Endothelial cell of umbilical vein (primary cell): ENCODE measurements at regions not wholly inside any gene's neighbourhood (a gene's known extent, or its start where the extent isn't known, plus 50 kb on each side); places are given as distances from the start of the nearest gene placed in this dataset.

ENCODE experiments used
- BruUV-seq: library from RNA; stranded (reverse); fragments of 400-500 nt; replicated peaks from 2 replicates; lab custom pipeline; 2021; lab: Mats Ljungman, UMichigan
- CTCF ChIA-PET: fragments of 300-600, 350-600 bp; sonication (Branson Sonifier 250); formaldehyde crosslinking; loops from one replicate; lab custom pipeline; 2021; ENCODE audit warnings: antibody characterized with exemption, inconsistent platforms; lab: Charles Lee
- POLR2A ChIA-PET: fragments of 300-600, 350-600 bp; sonication (Branson Sonifier 250); formaldehyde crosslinking; loops from one replicate; lab custom pipeline; 2021; ENCODE audit warnings: antibody characterized with exemption, inconsistent platforms; lab: Charles Lee
- DNase-seq: peaks from one replicate; pipeline ENCODE4 v3.0.0-alpha.2; 2011; ENCODE audit warnings: low read depth, low spot score
- FAIRE-seq: peaks from 2 replicates; lab custom pipeline; 2011; peaks lifted over from hg19 to GRCh38; lab: Jason Lieb, UNC
- H2AFZ ChIP-seq: 2 replicates; pipeline ENCODE4 v1.6.0; 2012; ENCODE audit warnings: low read depth, low read length, control low read depth, inconsistent platforms
- H3K27ac ChIP-seq: 2 replicates; pipeline ENCODE4 v1.5.1; 2011; ENCODE audit warnings: low read depth, mild to moderate bottlenecking, control low read depth, low read length, moderate library complexity; ENCODE audit not compliant: insufficient read depth
- H3K27me3 ChIP-seq, 2 experiments: 2 replicates each; pipeline versions ENCODE4 v1.6.0 to v1.6.1; 2011; ENCODE audit warnings: low read length in 2 of 2, mixed read lengths in 1 of 2; ENCODE audit not compliant: control insufficient read depth in 2 of 2, insufficient read depth in 2 of 2
- H3K36me3 ChIP-seq, 2 experiments: 2 replicates in 1 of 2; 3 replicates in 1 of 2; pipeline ENCODE4 v1.5.1; 2011; ENCODE audit warnings: low read length in 2 of 2, mild to moderate bottlenecking in 1 of 2, moderate library complexity in 1 of 2; ENCODE audit not compliant: control insufficient read depth in 2 of 2, insufficient read depth in 2 of 2; ENCODE audit errors: extremely low read depth in 1 of 2
- H3K4me1 ChIP-seq: 3 replicates; pipeline ENCODE4 v1.5.1; 2011; ENCODE audit warnings: mild to moderate bottlenecking, low read length; ENCODE audit not compliant: control insufficient read depth, insufficient read depth; ENCODE audit errors: extremely low read depth
- H3K4me2 ChIP-seq: 2 replicates; pipeline ENCODE4 v1.6.1; 2011; ENCODE audit warnings: low read length, control low read depth, mixed read lengths; ENCODE audit not compliant: insufficient read depth
- H3K4me3 ChIP-seq, 3 experiments: fragments of 200-600 bp in 1 of 3; sonication (generic), shearing (Covaris generic) in 1 of 3; replicated peaks in 1 of 3; 2 replicates each; pipeline ENCODE4 v1.5.1; 2011 to 2016; ENCODE audit warnings: control low read depth in 3 of 3, low read length in 3 of 3, mild to moderate bottlenecking in 2 of 3, inconsistent platforms in 1 of 3, low read depth in 1 of 3, moderate library complexity in 1 of 3; ENCODE audit not compliant: insufficient read depth in 1 of 3
- H3K79me2 ChIP-seq: 2 replicates; pipeline ENCODE4 v1.6.0; 2012; ENCODE audit warnings: low read length, inconsistent platforms; ENCODE audit not compliant: control insufficient read depth, insufficient read depth
- H3K9ac ChIP-seq: replicated peaks from 2 replicates; pipeline ENCODE3; 2011; ENCODE audit warnings: low read length, control low read depth; ENCODE audit not compliant: insufficient read depth; ENCODE audit errors: extremely low read depth
- H3K9me1 ChIP-seq: replicated peaks from 3 replicates; pipeline ENCODE4 v1.6.0; 2011; ENCODE audit warnings: mild to moderate bottlenecking, low read length; ENCODE audit not compliant: control insufficient read depth, insufficient read depth; ENCODE audit errors: extremely low read depth
- H3K9me3 ChIP-seq: replicated peaks from 2 replicates; pipeline ENCODE4 v1.5.1; 2012; ENCODE audit warnings: low read length, inconsistent platforms; ENCODE audit not compliant: control insufficient read depth, insufficient read depth
- H4K20me1 ChIP-seq: replicated peaks from 2 replicates; pipeline ENCODE3; 2011; ENCODE audit warnings: mild to moderate bottlenecking, low read length; ENCODE audit not compliant: control insufficient read depth, insufficient read depth; ENCODE audit errors: extremely low read depth
- EZH2 ChIP-seq: IDR thresholded peaks from 2 replicates; pipeline ENCODE4 v1.6.1; 2012; ENCODE audit warnings: borderline replicate concordance, low read depth, mild to moderate bottlenecking, moderate library complexity, low read length, inconsistent platforms; ENCODE audit not compliant: severe bottlenecking
- FOS ChIP-seq: IDR thresholded peaks from 2 replicates; pipeline ENCODE4 v1.6.1; 2011; ENCODE audit warnings: mild to moderate bottlenecking, low read length, moderate library complexity, borderline replicate concordance; ENCODE audit not compliant: insufficient read depth
- GATA2 ChIP-seq: IDR thresholded peaks from 2 replicates; pipeline ENCODE4 v1.7.0; 2011; ENCODE audit warnings: low read depth, mild to moderate bottlenecking, moderate library complexity, mixed read lengths, low read length; ENCODE audit not compliant: insufficient read length, insufficient read depth
- JUN ChIP-seq: IDR thresholded peaks from 2 replicates; pipeline ENCODE4 v1.6.1; 2011; ENCODE audit warnings: borderline replicate concordance, low read depth; ENCODE audit not compliant: insufficient read length, insufficient read depth
- MYC ChIP-seq: IDR thresholded peaks from one replicate; pipeline ENCODE4 v1.6.1; 2011; ENCODE audit warnings: mild to moderate bottlenecking, low read depth, low read length
- POLR2A ChIP-seq: IDR thresholded peaks from 2 replicates; pipeline ENCODE4 v1.6.1; 2012; ENCODE audit warnings: low read depth, mild to moderate bottlenecking, control low read depth, low read length
- POLR2AphosphoS5 ChIP-seq: IDR thresholded peaks from 2 replicates; pipeline ENCODE4 v1.6.1; 2012; ENCODE audit warnings: low read depth, mild to moderate bottlenecking, control low read depth, low read length, moderate library complexity; ENCODE audit not compliant: insufficient read depth
- dilution Hi-C: fragments of 300-500 bp; cut with MboI; formaldehyde crosslinking; loops from one replicate; pipeline ENCODE4 v1.15.0; 2019; ENCODE audit warnings: low sequenced_read_pairs; ENCODE audit not compliant: extremely low pct_ligation_motif_present
- intact Hi-C: fragments of 100-400 bp; cut with micrococcal nuclease; formaldehyde crosslinking; loops from one replicate; pipeline ENCODE4 v1.10.0; 2022
- TF ChIP-seq, protein P1 (sequence below): IDR thresholded peaks from 2 replicates; pipeline ENCODE4 v1.6.1; 2011; ENCODE audit not compliant: insufficient read depth, insufficient read length
- TF ChIP-seq, protein P2 (sequence below), 2 donors: IDR thresholded peaks; 1 replicate in 1 of 2; 2 replicates in 1 of 2; pipeline ENCODE4 v1.5.1; 2011; ENCODE audit warnings: low read length in 2 of 2, mild to moderate bottlenecking in 2 of 2, moderate library complexity in 2 of 2, control low read depth in 1 of 2, inconsistent platforms in 1 of 2, low read depth in 1 of 2; ENCODE audit not compliant: insufficient read depth in 1 of 2; ENCODE audit errors: extremely low read depth in 1 of 2

GRCh38 chr6:2598867-2599266 lies 151.9 kb downstream of the MYLK4 start:
- ChIA-PET CTCF (interaction anchor here (0.6 kb wide), 1 partner anchor 36 kb away, joined by 3 read pairs; no protein-coding TSS in a partner anchor), POLR2A (no interaction called here)
- H3K27ac ChIP-seq, result no peak overlapping the region
- no peaks in the 10 kb centered on the region for H4K20me1 ChIP-seq
- TF ChIP-seq JUN (no peak), GATA2 (no peak), MYC (no peak), POLR2AphosphoS5 (no peak), FOS (no peak), EZH2 (no peak), POLR2A (no peak)
- TF ChIP-seq, protein P1, sequence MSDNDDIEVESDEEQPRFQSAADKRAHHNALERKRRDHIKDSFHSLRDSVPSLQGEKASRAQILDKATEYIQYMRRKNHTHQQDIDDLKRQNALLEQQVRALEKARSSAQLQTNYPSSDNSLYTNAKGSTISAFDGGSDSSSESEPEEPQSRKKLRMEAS, result no peak
- TF ChIP-seq, protein P2, sequence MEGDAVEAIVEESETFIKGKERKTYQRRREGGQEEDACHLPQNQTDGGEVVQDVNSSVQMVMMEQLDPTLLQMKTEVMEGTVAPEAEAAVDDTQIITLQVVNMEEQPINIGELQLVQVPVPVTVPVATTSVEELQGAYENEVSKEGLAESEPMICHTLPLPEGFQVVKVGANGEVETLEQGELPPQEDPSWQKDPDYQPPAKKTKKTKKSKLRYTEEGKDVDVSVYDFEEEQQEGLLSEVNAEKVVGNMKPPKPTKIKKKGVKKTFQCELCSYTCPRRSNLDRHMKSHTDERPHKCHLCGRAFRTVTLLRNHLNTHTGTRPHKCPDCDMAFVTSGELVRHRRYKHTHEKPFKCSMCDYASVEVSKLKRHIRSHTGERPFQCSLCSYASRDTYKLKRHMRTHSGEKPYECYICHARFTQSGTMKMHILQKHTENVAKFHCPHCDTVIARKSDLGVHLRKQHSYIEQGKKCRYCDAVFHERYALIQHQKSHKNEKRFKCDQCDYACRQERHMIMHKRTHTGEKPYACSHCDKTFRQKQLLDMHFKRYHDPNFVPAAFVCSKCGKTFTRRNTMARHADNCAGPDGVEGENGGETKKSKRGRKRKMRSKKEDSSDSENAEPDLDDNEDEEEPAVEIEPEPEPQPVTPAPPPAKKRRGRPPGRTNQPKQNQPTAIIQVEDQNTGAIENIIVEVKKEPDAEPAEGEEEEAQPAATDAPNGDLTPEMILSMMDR (IDR thresholded peaks at IDR 0.05; ENCODE audit: extremely low read depth in 1 of 2, insufficient read depth in 1 of 2, low read depth in 1 of 2, low read length in 2 of 2), result no peak
- dilution Hi-C loops, result no loop called here
- BruUV-seq, result no TSS peak
- no peak overlapping the region for H3K9ac ChIP-seq
- H3K4me3 ChIP-seq, result no peak overlapping the region
- intact Hi-C loops, result no loop called here
- H3K9me3 ChIP-seq, result no peaks in the 10 kb centered on the region
- no peak for FAIRE-seq
- H3K36me3 ChIP-seq, result no peaks in the 10 kb centered on the region
- no peak for DNase-seq
- H3K4me2 ChIP-seq, result no peak overlapping the region
- no peaks in the 10 kb centered on the region for H3K9me1 ChIP-seq
- no peaks in the 10 kb centered on the region for H3K4me1 ChIP-seq
- no peaks in the 10 kb centered on the region for H3K79me2 ChIP-seq
- no peak overlapping the region for H2AFZ ChIP-seq
- H3K27me3 ChIP-seq, result no peaks in the 10 kb centered on the region
